ENCODE measurements at regions not wholly inside any gene's neighbourhood (a gene's known extent, or its start where the extent isn't known, plus 50 kb on each side); places are given as distances from the start of the nearest gene placed in this dataset.
A peak's percentile ranks its signal among the peaks of the same experiment; 100 is the strongest.

- no peaks in the 10 kb centered on the region for H3K27me3 ChIP-seq
- H3K9me3 ChIP-seq = no peaks in the 10 kb centered on the region
- no peaks in the 10 kb centered on the region for H3K36me3 ChIP-seq
- H3K4me1 ChIP-seq = no peaks in the 10 kb centered on the region
- DNase-seq = no peak
- no peak for TF ChIP-seq CTCF (IDR thresholded peaks at IDR 0.05; ENCODE audit: low read depth, low read length)
- no peak overlapping the region for H3K4me3 ChIP-seq (ENCODE audit: low read depth, low read length)
Observed at GRCh38 chr7:18133921-18134320, 106.3 kb upstream of the PRPS1L1 start.

DNA sequence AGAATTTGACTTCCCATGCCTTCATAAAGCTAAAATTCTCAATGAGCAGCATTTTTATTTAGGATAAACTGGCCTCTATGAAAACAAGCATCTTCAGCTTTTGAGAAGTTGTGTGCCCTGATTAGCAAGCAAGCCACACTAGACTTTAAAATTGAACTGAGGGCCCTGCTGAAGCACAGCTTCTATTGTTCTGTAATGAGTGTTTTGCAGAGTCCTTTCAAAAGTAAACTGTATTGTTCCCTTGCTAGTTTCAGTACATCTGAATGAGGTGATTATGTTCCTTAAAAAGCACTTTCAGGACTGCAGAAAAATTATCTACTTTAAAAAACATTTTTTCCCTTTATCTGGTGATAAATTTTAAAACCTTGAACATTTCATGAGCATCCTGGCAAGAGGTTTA, 113.3 kb upstream of the PRPS1L1 start:
- no peak for TF ChIP-seq CTCF (IDR thresholded peaks at IDR 0.05; ENCODE audit: low read depth, low read length)
- H3K9me3 ChIP-seq = no peaks in the 10 kb centered on the region; the same call in 1 of the 2 replicates

DNA sequence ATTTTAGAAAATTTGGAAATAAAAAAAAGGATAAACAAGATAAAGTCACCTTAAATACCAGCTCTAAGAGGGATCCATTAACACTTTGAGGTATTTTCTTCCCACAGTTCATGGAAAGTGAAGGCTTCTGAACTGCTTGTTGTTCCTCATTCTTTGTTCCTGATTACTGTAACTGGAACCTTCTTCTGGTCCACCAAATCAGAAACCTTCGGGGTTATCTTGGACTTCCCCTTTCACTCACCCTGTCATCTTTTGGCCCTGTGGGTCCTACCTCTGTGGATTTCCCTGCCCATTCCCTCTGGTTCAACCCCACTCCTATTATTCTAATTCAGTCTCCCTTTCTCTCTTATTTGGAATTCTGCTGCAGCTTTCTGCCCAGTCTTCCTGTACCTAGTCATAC, 116.5 kb upstream of the PRPS1L1 start:
- Histone ChIP-seq H3K36me3 (no peaks in the 10 kb centered on the region), H3K27me3 (no peaks in the 10 kb centered on the region), H3K4me3 (ENCODE audit: low read depth, low read length) (no peak overlapping the region), H3K4me1 (no peaks in the 10 kb centered on the region), H3K9me3 (no peaks in the 10 kb centered on the region; the same call in 1 of the 2 replicates)
- DNase-seq = no peak
- no peak for TF ChIP-seq CTCF (IDR thresholded peaks at IDR 0.05; ENCODE audit: low read depth, low read length)

More for the DNA sequence above, 113.3 kb upstream of the PRPS1L1 start:
- Histone ChIP-seq H3K4me1 (no peaks in the 10 kb centered on the region), H3K36me3 (no peaks in the 10 kb centered on the region), H3K4me3 (ENCODE audit: low read depth, low read length) (no peak overlapping the region), H3K27me3 (no peaks in the 10 kb centered on the region)
- DNase-seq = no peak

DNA sequence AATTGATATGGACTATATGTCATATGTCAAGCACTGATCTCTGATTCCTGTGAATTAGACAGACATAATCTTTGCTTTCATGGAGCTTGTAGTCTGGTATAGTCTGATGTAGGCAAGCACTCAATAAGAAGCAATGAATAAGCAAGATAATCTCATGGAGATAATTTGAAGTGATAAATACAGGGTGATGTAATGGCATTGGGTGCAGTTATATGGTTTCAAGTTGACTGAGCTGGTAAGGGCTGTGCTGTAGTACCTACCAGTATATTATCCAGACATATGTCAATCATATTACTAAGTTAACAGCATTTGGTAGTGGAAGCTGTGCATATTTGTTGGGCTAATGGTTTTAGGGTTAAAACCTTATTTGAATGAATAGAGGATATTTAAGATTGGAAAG, 117.5 kb upstream of the PRPS1L1 start:
- no peak overlapping the region for H3K4me3 ChIP-seq (ENCODE audit: low read depth, low read length)
- H3K27me3 ChIP-seq = no peaks in the 10 kb centered on the region
- H3K36me3 ChIP-seq = no peaks in the 10 kb centered on the region
- H3K4me1 ChIP-seq = no peaks in the 10 kb centered on the region
- TF ChIP-seq CTCF (IDR thresholded peaks at IDR 0.05; ENCODE audit: low read depth, low read length) = no peak
- no peaks in the 10 kb centered on the region for H3K9me3 ChIP-seq
- no peak for DNase-seq

- no peak for DNase-seq
- TF ChIP-seq CTCF (IDR thresholded peaks at IDR 0.05; ENCODE audit: low read depth, low read length) = peak; percentile 32
- Histone ChIP-seq H3K9me3 (no peaks in the 10 kb centered on the region), H3K27me3 (no peaks in the 10 kb centered on the region), H3K4me3 (ENCODE audit: low read depth, low read length) (no peak overlapping the region), H3K36me3 (no peaks in the 10 kb centered on the region), H3K4me1 (no peaks in the 10 kb centered on the region)
Observed at GRCh38 chr7:18151422-18151821, 123.8 kb upstream of the PRPS1L1 start.

GRCh38 chr7:18153183-18153748, 125.6 kb upstream of the PRPS1L1 start:
- no peak for DNase-seq
- H3K36me3 ChIP-seq = no peaks in the 10 kb centered on the region
- H3K9me3 ChIP-seq = no peaks in the 10 kb centered on the region
- no peak for TF ChIP-seq CTCF (IDR thresholded peaks at IDR 0.05; ENCODE audit: low read depth, low read length)
- no peaks in the 10 kb centered on the region for H3K27me3 ChIP-seq
- H3K4me1 ChIP-seq = no peaks in the 10 kb centered on the region
- H3K4me3 ChIP-seq (ENCODE audit: low read depth, low read length) = no peak overlapping the region

All from BE2C (cell line).